Endothelial cell of umbilical vein (primary cell): ENCODE measurements at regions not wholly inside any gene's neighbourhood (a gene's known extent, or its start where the extent isn't known, plus 50 kb on each side); places are given as distances from the start of the nearest gene placed in this dataset.

Source experiments
- BruUV-seq: library from RNA; stranded (reverse); fragments of 400-500 nt; replicated peaks from 2 replicates; lab custom pipeline; 2021; lab: Mats Ljungman, UMichigan
- CTCF ChIA-PET: fragments of 300-600, 350-600 bp; sonication (Branson Sonifier 250); formaldehyde crosslinking; loops from one replicate; lab custom pipeline; 2021; ENCODE audit warnings: antibody characterized with exemption, inconsistent platforms; lab: Charles Lee
- POLR2A ChIA-PET: fragments of 300-600, 350-600 bp; sonication (Branson Sonifier 250); formaldehyde crosslinking; loops from one replicate; lab custom pipeline; 2021; ENCODE audit warnings: antibody characterized with exemption, inconsistent platforms; lab: Charles Lee
- DNase-seq: peaks from one replicate; pipeline ENCODE4 v3.0.0-alpha.2; 2011; ENCODE audit warnings: low read depth, low spot score
- FAIRE-seq: peaks from 2 replicates; lab custom pipeline; 2011; peaks lifted over from hg19 to GRCh38; lab: Jason Lieb, UNC
- H2AFZ ChIP-seq: 2 replicates; pipeline ENCODE4 v1.6.0; 2012; ENCODE audit warnings: low read depth, low read length, control low read depth, inconsistent platforms
- H3K27ac ChIP-seq: 2 replicates; pipeline ENCODE4 v1.5.1; 2011; ENCODE audit warnings: low read depth, mild to moderate bottlenecking, control low read depth, low read length, moderate library complexity; ENCODE audit not compliant: insufficient read depth
- H3K27me3 ChIP-seq, 2 experiments: 2 replicates each; pipeline versions ENCODE4 v1.6.0 to v1.6.1; 2011; ENCODE audit warnings: low read length in 2 of 2, mixed read lengths in 1 of 2; ENCODE audit not compliant: control insufficient read depth in 2 of 2, insufficient read depth in 2 of 2
- H3K36me3 ChIP-seq, 2 experiments: 2 replicates in 1 of 2; 3 replicates in 1 of 2; pipeline ENCODE4 v1.5.1; 2011; ENCODE audit warnings: low read length in 2 of 2, mild to moderate bottlenecking in 1 of 2, moderate library complexity in 1 of 2; ENCODE audit not compliant: control insufficient read depth in 2 of 2, insufficient read depth in 2 of 2; ENCODE audit errors: extremely low read depth in 1 of 2
- H3K4me1 ChIP-seq: 3 replicates; pipeline ENCODE4 v1.5.1; 2011; ENCODE audit warnings: mild to moderate bottlenecking, low read length; ENCODE audit not compliant: control insufficient read depth, insufficient read depth; ENCODE audit errors: extremely low read depth
- H3K4me2 ChIP-seq: 2 replicates; pipeline ENCODE4 v1.6.1; 2011; ENCODE audit warnings: low read length, control low read depth, mixed read lengths; ENCODE audit not compliant: insufficient read depth
- H3K4me3 ChIP-seq, 3 experiments: fragments of 200-600 bp in 1 of 3; sonication (generic), shearing (Covaris generic) in 1 of 3; replicated peaks in 1 of 3; 2 replicates each; pipeline ENCODE4 v1.5.1; 2011 to 2016; ENCODE audit warnings: control low read depth in 3 of 3, low read length in 3 of 3, mild to moderate bottlenecking in 2 of 3, inconsistent platforms in 1 of 3, low read depth in 1 of 3, moderate library complexity in 1 of 3; ENCODE audit not compliant: insufficient read depth in 1 of 3
- H3K79me2 ChIP-seq: 2 replicates; pipeline ENCODE4 v1.6.0; 2012; ENCODE audit warnings: low read length, inconsistent platforms; ENCODE audit not compliant: control insufficient read depth, insufficient read depth
- H3K9ac ChIP-seq: replicated peaks from 2 replicates; pipeline ENCODE3; 2011; ENCODE audit warnings: low read length, control low read depth; ENCODE audit not compliant: insufficient read depth; ENCODE audit errors: extremely low read depth
- H3K9me1 ChIP-seq: replicated peaks from 3 replicates; pipeline ENCODE4 v1.6.0; 2011; ENCODE audit warnings: mild to moderate bottlenecking, low read length; ENCODE audit not compliant: control insufficient read depth, insufficient read depth; ENCODE audit errors: extremely low read depth
- H3K9me3 ChIP-seq: replicated peaks from 2 replicates; pipeline ENCODE4 v1.5.1; 2012; ENCODE audit warnings: low read length, inconsistent platforms; ENCODE audit not compliant: control insufficient read depth, insufficient read depth
- H4K20me1 ChIP-seq: replicated peaks from 2 replicates; pipeline ENCODE3; 2011; ENCODE audit warnings: mild to moderate bottlenecking, low read length; ENCODE audit not compliant: control insufficient read depth, insufficient read depth; ENCODE audit errors: extremely low read depth
- CTCF ChIP-seq, 2 donors: IDR thresholded peaks; 1 replicate in 1 of 2; 2 replicates in 1 of 2; pipeline ENCODE4 v1.5.1; 2011; ENCODE audit warnings: low read length in 2 of 2, mild to moderate bottlenecking in 2 of 2, moderate library complexity in 2 of 2, control low read depth in 1 of 2, inconsistent platforms in 1 of 2, low read depth in 1 of 2; ENCODE audit not compliant: insufficient read depth in 1 of 2; ENCODE audit errors: extremely low read depth in 1 of 2
- EZH2 ChIP-seq: IDR thresholded peaks from 2 replicates; pipeline ENCODE4 v1.6.1; 2012; ENCODE audit warnings: borderline replicate concordance, low read depth, mild to moderate bottlenecking, moderate library complexity, low read length, inconsistent platforms; ENCODE audit not compliant: severe bottlenecking
- FOS ChIP-seq: IDR thresholded peaks from 2 replicates; pipeline ENCODE4 v1.6.1; 2011; ENCODE audit warnings: mild to moderate bottlenecking, low read length, moderate library complexity, borderline replicate concordance; ENCODE audit not compliant: insufficient read depth
- GATA2 ChIP-seq: IDR thresholded peaks from 2 replicates; pipeline ENCODE4 v1.7.0; 2011; ENCODE audit warnings: low read depth, mild to moderate bottlenecking, moderate library complexity, mixed read lengths, low read length; ENCODE audit not compliant: insufficient read length, insufficient read depth
- JUN ChIP-seq: IDR thresholded peaks from 2 replicates; pipeline ENCODE4 v1.6.1; 2011; ENCODE audit warnings: borderline replicate concordance, low read depth; ENCODE audit not compliant: insufficient read length, insufficient read depth
- MAX ChIP-seq: IDR thresholded peaks from 2 replicates; pipeline ENCODE4 v1.6.1; 2011; ENCODE audit not compliant: insufficient read depth, insufficient read length
- MYC ChIP-seq: IDR thresholded peaks from one replicate; pipeline ENCODE4 v1.6.1; 2011; ENCODE audit warnings: mild to moderate bottlenecking, low read depth, low read length
- POLR2A ChIP-seq: IDR thresholded peaks from 2 replicates; pipeline ENCODE4 v1.6.1; 2012; ENCODE audit warnings: low read depth, mild to moderate bottlenecking, control low read depth, low read length
- POLR2AphosphoS5 ChIP-seq: IDR thresholded peaks from 2 replicates; pipeline ENCODE4 v1.6.1; 2012; ENCODE audit warnings: low read depth, mild to moderate bottlenecking, control low read depth, low read length, moderate library complexity; ENCODE audit not compliant: insufficient read depth
- dilution Hi-C: fragments of 300-500 bp; cut with MboI; formaldehyde crosslinking; loops from one replicate; pipeline ENCODE4 v1.15.0; 2019; ENCODE audit warnings: low sequenced_read_pairs; ENCODE audit not compliant: extremely low pct_ligation_motif_present
- intact Hi-C: fragments of 100-400 bp; cut with micrococcal nuclease; formaldehyde crosslinking; loops from one replicate; pipeline ENCODE4 v1.10.0; 2022

- H3K9me1 ChIP-seq = no peaks in the 10 kb centered on the region
- POLR2A ChIA-PET = no interaction called here
- H3K9ac ChIP-seq = no peak overlapping the region
- no peak for DNase-seq
- H3K4me1 ChIP-seq = no peaks in the 10 kb centered on the region
- no peak overlapping the region for H3K27ac ChIP-seq
- H3K4me3 ChIP-seq = no peak overlapping the region
- no peak overlapping the region for H3K4me2 ChIP-seq
- H3K79me2 ChIP-seq = no peaks in the 10 kb centered on the region
- no peaks in the 10 kb centered on the region for H3K9me3 ChIP-seq
- H3K27me3 ChIP-seq = no peaks in the 10 kb centered on the region
- no peaks in the 10 kb centered on the region for H3K36me3 ChIP-seq
- intact Hi-C loops (no loop called here), dilution Hi-C loops (no loop called here)
- no peak for FAIRE-seq
- H4K20me1 ChIP-seq = no peaks in the 10 kb centered on the region
- TF ChIP-seq EZH2 (no peak), POLR2AphosphoS5 (no peak), GATA2 (no peak), JUN (no peak), MAX (no peak), CTCF (IDR thresholded peaks at IDR 0.05; ENCODE audit: extremely low read depth in 1 of 2, insufficient read depth in 1 of 2, low read depth in 1 of 2, low read length in 2 of 2) (no peak), FOS (no peak), MYC (no peak), POLR2A (no peak)
- no peak overlapping the region for H2AFZ ChIP-seq
- BruUV-seq = no TSS peak
- CTCF ChIA-PET = no interaction called here
These were observed 348.6 kb downstream of the ANKRD7 start for GRCh38 chr7:118573085-118573484.
